GM06990 (cell line): ENCODE measurements at regions not wholly inside any gene's neighbourhood (a gene's known extent, or its start where the extent isn't known, plus 50 kb on each side); places are given as distances from the start of the nearest gene placed in this dataset.
"Not testable (repeated sequence)": the region's sequence is repeated elsewhere in the genome, so short reads cannot be mapped to it uniquely, and the experiment has no call there.

ENCODE experiments used
- DNase-seq: peaks from one replicate; pipeline ENCODE4 v3.0.0-alpha.2; 2011; ENCODE audit not compliant: insufficient read length; ENCODE audit errors: extremely low read depth
- H3K27me3 ChIP-seq: replicated peaks from 2 replicates; pipeline ENCODE4 v1.6.0; 2011; ENCODE audit warnings: low read length; ENCODE audit not compliant: control insufficient read depth, insufficient read depth
- H3K36me3 ChIP-seq: 2 replicates; pipeline ENCODE4 v1.5.1; 2011; ENCODE audit warnings: low read length; ENCODE audit not compliant: control insufficient read depth, insufficient read depth
- H3K4me3 ChIP-seq: replicated peaks from 2 replicates; pipeline ENCODE4 v1.5.1; 2011; ENCODE audit warnings: low read depth, mild to moderate bottlenecking, control low read depth, low read length
- CTCF ChIP-seq: IDR thresholded peaks from 2 replicates; pipeline ENCODE4 v1.5.1; 2011; ENCODE audit warnings: low read length, control low read depth, mild to moderate bottlenecking, inconsistent platforms; ENCODE audit not compliant: insufficient read depth, poor library complexity, severe bottlenecking

DNA sequence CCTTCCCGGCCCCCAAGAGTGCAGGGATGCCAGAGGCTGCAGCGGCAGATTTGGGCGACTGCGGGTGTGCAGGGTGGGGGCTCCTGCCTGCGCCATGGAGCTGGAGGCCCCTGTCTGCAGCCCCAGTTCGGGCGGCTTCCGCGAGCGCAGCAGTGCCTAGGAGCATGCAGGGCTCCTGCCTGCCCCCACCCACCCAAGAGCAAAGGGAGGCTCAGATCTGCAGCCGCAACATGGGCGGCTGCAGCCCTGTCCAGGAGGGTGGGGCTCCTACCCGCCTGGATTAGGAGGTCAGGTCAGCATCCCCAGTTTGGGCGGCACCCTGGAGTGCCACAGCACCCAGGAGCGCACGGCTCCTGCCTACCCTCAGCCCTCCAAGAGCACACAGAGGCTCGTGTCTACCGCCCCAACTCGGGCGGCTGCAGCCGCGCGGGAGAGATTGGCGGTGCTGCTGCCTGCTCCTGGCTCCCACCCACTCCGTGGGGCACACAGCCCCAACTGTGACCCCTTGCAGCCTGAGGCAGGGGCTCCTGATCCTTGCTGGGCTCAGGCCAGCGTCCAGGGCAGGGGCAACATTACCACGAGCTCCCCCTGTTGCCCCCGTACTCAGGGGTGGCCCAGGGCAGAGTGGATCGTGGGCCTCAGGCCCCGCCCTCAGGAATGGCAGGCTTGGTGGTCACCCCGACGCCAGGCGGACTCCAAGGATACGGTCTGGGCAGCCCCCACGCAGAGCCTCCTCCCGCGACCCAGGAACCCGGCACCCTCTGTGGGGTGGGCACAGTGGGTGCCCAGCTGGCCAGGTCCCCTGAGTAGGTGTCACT lies 55.5 kb upstream of the UNC93A start:
- no peak for DNase-seq

DNA sequence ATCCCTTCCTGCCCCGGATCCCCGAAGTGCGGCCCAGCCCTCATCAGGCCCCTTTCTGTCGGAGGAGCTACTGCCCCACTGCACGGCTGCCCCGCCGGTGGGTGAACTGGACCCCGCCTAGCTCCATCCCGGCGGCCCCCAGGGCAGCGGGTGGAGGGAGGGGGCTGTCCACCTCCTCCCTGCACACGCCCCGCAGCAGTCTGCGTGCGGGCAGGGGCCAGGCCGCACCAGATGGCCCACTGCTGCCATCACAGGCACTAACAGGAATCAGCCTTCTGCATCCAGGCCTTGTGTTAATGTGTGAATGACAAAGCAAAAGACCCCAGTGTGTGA lies 54.9 kb upstream of the UNC93A start:
- no peak overlapping the region for H3K4me3 ChIP-seq
- H3K36me3 ChIP-seq = no peaks in the 10 kb centered on the region
- H3K27me3 ChIP-seq = peaks cover 2% of the 10 kb centered on the region
- TF ChIP-seq CTCF = no peak
- DNase-seq = no peak

More for the DNA sequence above, 55.5 kb upstream of the UNC93A start:
- Histone ChIP-seq H3K27me3 (peaks cover 2% of the 10 kb centered on the region; the same call in 1 of the 2 replicates), H3K4me3 (no peak overlapping the region), H3K36me3 (no peaks in the 10 kb centered on the region)
- TF ChIP-seq CTCF = no peak

GRCh38 chr6:167237438-167238145 lies 53.5 kb upstream of the UNC93A start:
- no peak overlapping the region for H3K4me3 ChIP-seq
- no peak for TF ChIP-seq CTCF
- no peak for DNase-seq
- peaks cover 2% of the 10 kb centered on the region for H3K27me3 ChIP-seq
- H3K36me3 ChIP-seq = no peaks in the 10 kb centered on the region

GRCh38 chr6:167238146-167238693 lies 52.9 kb upstream of the UNC93A start:
- H3K36me3 ChIP-seq = no peaks in the 10 kb centered on the region
- peaks cover 2% of the 10 kb centered on the region for H3K27me3 ChIP-seq
- no peak overlapping the region for H3K4me3 ChIP-seq
- no peak for DNase-seq
- TF ChIP-seq CTCF = no peak

GRCh38 chr6:167238694-167239467 lies 52.2 kb upstream of the UNC93A start:
- H3K4me3 ChIP-seq = no peak overlapping the region
- DNase-seq = no peak
- H3K36me3 ChIP-seq = no peaks in the 10 kb centered on the region
- no peak for TF ChIP-seq CTCF
- H3K27me3 ChIP-seq = peaks cover 2% of the 10 kb centered on the region

GRCh38 chr6:167239470-167239869 lies 51.6 kb upstream of the UNC93A start:
- H3K27me3 ChIP-seq, H3K36me3 ChIP-seq, H3K4me3 ChIP-seq, DNase-seq: not testable (repeated sequence)
